ENCODE measurements at regions not wholly inside any gene's neighbourhood (a gene's known extent, or its start where the extent isn't known, plus 50 kb on each side); places are given as distances from the start of the nearest gene placed in this dataset.
"Not testable (repeated sequence)": the region's sequence is repeated elsewhere in the genome, so short reads cannot be mapped to it uniquely, and the experiment has no call there.

GRCh38 chr2:150063931-150064548, 423.4 kb downstream of the RND3 start:
- no peaks in the 10 kb centered on the region for H3K36me3 ChIP-seq
- 85% methylated on average over 6 of the region's 6 CpGs for WGBS
- TF ChIP-seq CTCF (IDR thresholded peaks at IDR 0.05), result no peak
- no peak for TF ChIP-seq EP300 (IDR thresholded peaks at IDR 0.05)
- no peak for TF ChIP-seq POLR2A (IDR thresholded peaks at IDR 0.05)
- no peak for TF ChIP-seq POLR2AphosphoS5 (IDR thresholded peaks at IDR 0.05)
- H3K27me3 ChIP-seq, result no peaks in the 10 kb centered on the region
- H3K9me3 ChIP-seq, result no peaks in the 10 kb centered on the region
- no peak overlapping the region for H3K27ac ChIP-seq
- peaks cover 3% of the 10 kb centered on the region for H3K4me1 ChIP-seq
- no peak for DNase-seq (ENCODE audit: low spot score in 2 of 2)
- H3K4me3 ChIP-seq, result no peak overlapping the region

- TF ChIP-seq POLR2AphosphoS5 (IDR thresholded peaks at IDR 0.05) (no peak), CTCF (IDR thresholded peaks at IDR 0.05) (no peak), EP300 (IDR thresholded peaks at IDR 0.05) (no peak), POLR2A (IDR thresholded peaks at IDR 0.05) (no peak)
- no peaks in the 10 kb centered on the region for H3K36me3 ChIP-seq
- no peak overlapping the region for H3K4me3 ChIP-seq
- peaks cover 3% of the 10 kb centered on the region for H3K4me1 ChIP-seq
- WGBS, result 54% methylated on average over 2 of the region's 2 CpGs
- no peaks in the 10 kb centered on the region for H3K9me3 ChIP-seq
- H3K27me3 ChIP-seq, result no peaks in the 10 kb centered on the region
- no peak for DNase-seq (ENCODE audit: low spot score in 2 of 2)
- no peak overlapping the region for H3K27ac ChIP-seq
Observed at GRCh38 chr2:150063432-150063889, 424.0 kb downstream of the RND3 start.

- Histone ChIP-seq H3K4me1 (peaks cover 3% of the 10 kb centered on the region), H3K27me3 (no peaks in the 10 kb centered on the region), H3K4me3 (no peak overlapping the region), H3K36me3 (no peaks in the 10 kb centered on the region), H3K9me3 (no peaks in the 10 kb centered on the region), H3K27ac (no peak overlapping the region)
- WGBS, result 42% methylated on average over 3 of the region's 3 CpGs
- no peak for DNase-seq (ENCODE audit: low spot score in 2 of 2)
- no peak for TF ChIP-seq EP300 (IDR thresholded peaks at IDR 0.05)
- TF ChIP-seq POLR2A (IDR thresholded peaks at IDR 0.05), result no peak
- TF ChIP-seq CTCF (IDR thresholded peaks at IDR 0.05), result no peak
- no peak for TF ChIP-seq POLR2AphosphoS5 (IDR thresholded peaks at IDR 0.05)
Observed at GRCh38 chr2:150062416-150062815, 425.1 kb downstream of the RND3 start.

GRCh38 chr2:150060341-150060740, 427.1 kb downstream of the RND3 start:
- H3K4me1 ChIP-seq, result peaks cover 3% of the 10 kb centered on the region
- no peak overlapping the region for H3K4me3 ChIP-seq
- TF ChIP-seq POLR2A (IDR thresholded peaks at IDR 0.05), result no peak
- TF ChIP-seq CTCF (IDR thresholded peaks at IDR 0.05), result no peak
- TF ChIP-seq POLR2AphosphoS5 (IDR thresholded peaks at IDR 0.05), result no peak
- WGBS, result 47% methylated on average over 1 of the region's 1 CpG
- DNase-seq (ENCODE audit: low spot score in 2 of 2), result no peak
- H3K9me3 ChIP-seq, result no peaks in the 10 kb centered on the region
- no peaks in the 10 kb centered on the region for H3K36me3 ChIP-seq
- no peaks in the 10 kb centered on the region for H3K27me3 ChIP-seq
- no peak overlapping the region for H3K27ac ChIP-seq

GRCh38 chr2:150059676-150060075, 427.8 kb downstream of the RND3 start:
- H3K36me3 ChIP-seq; H3K4me1 ChIP-seq; DNase-seq (ENCODE audit: low spot score in 2 of 2); H3K27ac ChIP-seq; H3K27me3 ChIP-seq; H3K9me3 ChIP-seq; H3K4me3 ChIP-seq: not testable (repeated sequence)
- WGBS, result 100% methylated on average over 2 of the region's 2 CpGs

GRCh38 chr2:150052457-150052856, 435.0 kb downstream of the RND3 start:
- Histone ChIP-seq H3K9me3 (no peaks in the 10 kb centered on the region), H3K27ac (no peak overlapping the region), H3K36me3 (no peaks in the 10 kb centered on the region), H3K27me3 (no peaks in the 10 kb centered on the region), H3K4me3 (no peak overlapping the region), H3K4me1 (no peaks in the 10 kb centered on the region)
- whole genome bisulfite sequencing, result 67% methylated on average over 3 of the region's 3 CpGs
- no peak for DNase-seq (ENCODE audit: low spot score in 2 of 2)
- TF ChIP-seq CTCF (IDR thresholded peaks at IDR 0.05) (no peak), POLR2AphosphoS5 (IDR thresholded peaks at IDR 0.05) (no peak), EP300 (IDR thresholded peaks at IDR 0.05) (no peak), POLR2A (IDR thresholded peaks at IDR 0.05) (no peak)

Measured in suprapubic skin (tissue), 4 donors.